RWPE2 (cell line): ENCODE measurements at regions not wholly inside any gene's neighbourhood (a gene's known extent, or its start where the extent isn't known, plus 50 kb on each side); places are given as distances from the start of the nearest gene placed in this dataset.
"Not testable (repeated sequence)": the region's sequence is repeated elsewhere in the genome, so short reads cannot be mapped to it uniquely, and the experiment has no call there.

Source experiments
- ATAC-seq: fragments of 200-7000 bp; cut with Tn5 transposase; 3 replicates; pipeline ENCODE4 v1.9.1; 2021; ENCODE audit warnings: low read depth
- DNase-seq: peaks from one replicate; pipeline ENCODE4 v3.0.0-alpha.2; 2020; ENCODE audit warnings: low spot score
- H3K27ac ChIP-seq: fragments of 450-650 bp; 2 replicates; pipeline ENCODE4 v1.5.1; 2017; ENCODE audit warnings: mild to moderate bottlenecking; ENCODE audit not compliant: poor library complexity, severe bottlenecking
- H3K27me3 ChIP-seq: fragments of 250-450 bp; sonication (Bioruptor Pico); 2 replicates; pipeline ENCODE4 v1.5.1; 2021; ENCODE audit warnings: mild to moderate bottlenecking, moderate library complexity; ENCODE audit not compliant: insufficient read depth, poor library complexity, severe bottlenecking
- H3K36me3 ChIP-seq: fragments of 250-450 bp; sonication (Bioruptor Pico); 2 replicates; pipeline ENCODE4 v1.5.1; 2020; ENCODE audit warnings: low read depth, mild to moderate bottlenecking, moderate library complexity
- H3K4me1 ChIP-seq: fragments of 250-450 bp; sonication (Bioruptor Pico); 2 replicates; pipeline ENCODE4 v1.5.1; 2021; ENCODE audit warnings: mild to moderate bottlenecking, moderate library complexity; ENCODE audit not compliant: insufficient read depth, poor library complexity, severe bottlenecking
- H3K4me3 ChIP-seq: fragments of 250-450 bp; sonication (Bioruptor Pico); 2 replicates; pipeline ENCODE4 v1.5.1; 2021; ENCODE audit warnings: mild to moderate bottlenecking, moderate library complexity; ENCODE audit not compliant: severe bottlenecking
- H3K9me3 ChIP-seq: fragments of 250-450 bp; sonication (Bioruptor Pico); 2 replicates; pipeline ENCODE4 v1.5.1; 2021; ENCODE audit warnings: mild to moderate bottlenecking, moderate library complexity; ENCODE audit not compliant: severe bottlenecking
- TF ChIP-seq, protein P1 (sequence below): fragments of 450-650 bp; IDR thresholded peaks from one replicate; pipeline ENCODE4 v1.5.1; 2017; ENCODE audit warnings: mild to moderate bottlenecking, moderate library complexity; ENCODE audit not compliant: poor library complexity, severe bottlenecking

GRCh38 chr4:163693776-163694175 is 199.3 kb downstream of the TMA16 start:
- DNase-seq (no peak), ATAC-seq (peak; percentile 72)
- Histone ChIP-seq H3K4me3 (no peak overlapping the region), H3K9me3 (peaks cover 4% of the 10 kb centered on the region), H3K36me3 (no peaks in the 10 kb centered on the region), H3K4me1 (peaks cover 37% of the 10 kb centered on the region), H3K27me3 (no peaks in the 10 kb centered on the region), H3K27ac (peak overlapping the region; percentile 97)
- TF ChIP-seq, protein P1, sequence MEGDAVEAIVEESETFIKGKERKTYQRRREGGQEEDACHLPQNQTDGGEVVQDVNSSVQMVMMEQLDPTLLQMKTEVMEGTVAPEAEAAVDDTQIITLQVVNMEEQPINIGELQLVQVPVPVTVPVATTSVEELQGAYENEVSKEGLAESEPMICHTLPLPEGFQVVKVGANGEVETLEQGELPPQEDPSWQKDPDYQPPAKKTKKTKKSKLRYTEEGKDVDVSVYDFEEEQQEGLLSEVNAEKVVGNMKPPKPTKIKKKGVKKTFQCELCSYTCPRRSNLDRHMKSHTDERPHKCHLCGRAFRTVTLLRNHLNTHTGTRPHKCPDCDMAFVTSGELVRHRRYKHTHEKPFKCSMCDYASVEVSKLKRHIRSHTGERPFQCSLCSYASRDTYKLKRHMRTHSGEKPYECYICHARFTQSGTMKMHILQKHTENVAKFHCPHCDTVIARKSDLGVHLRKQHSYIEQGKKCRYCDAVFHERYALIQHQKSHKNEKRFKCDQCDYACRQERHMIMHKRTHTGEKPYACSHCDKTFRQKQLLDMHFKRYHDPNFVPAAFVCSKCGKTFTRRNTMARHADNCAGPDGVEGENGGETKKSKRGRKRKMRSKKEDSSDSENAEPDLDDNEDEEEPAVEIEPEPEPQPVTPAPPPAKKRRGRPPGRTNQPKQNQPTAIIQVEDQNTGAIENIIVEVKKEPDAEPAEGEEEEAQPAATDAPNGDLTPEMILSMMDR, result no peak

GRCh38 chr4:163694385-163694784 is 199.9 kb downstream of the TMA16 start:
- Histone ChIP-seq H3K4me1 (peaks cover 37% of the 10 kb centered on the region), H3K36me3 (no peaks in the 10 kb centered on the region), H3K4me3 (no peak overlapping the region), H3K9me3 (peaks cover 4% of the 10 kb centered on the region), H3K27me3 (no peaks in the 10 kb centered on the region), H3K27ac (peak overlapping the region; percentile 97)
- no peak for DNase-seq
- peak; percentile 71 for ATAC-seq
- TF ChIP-seq, protein P1, result no peak

DNA sequence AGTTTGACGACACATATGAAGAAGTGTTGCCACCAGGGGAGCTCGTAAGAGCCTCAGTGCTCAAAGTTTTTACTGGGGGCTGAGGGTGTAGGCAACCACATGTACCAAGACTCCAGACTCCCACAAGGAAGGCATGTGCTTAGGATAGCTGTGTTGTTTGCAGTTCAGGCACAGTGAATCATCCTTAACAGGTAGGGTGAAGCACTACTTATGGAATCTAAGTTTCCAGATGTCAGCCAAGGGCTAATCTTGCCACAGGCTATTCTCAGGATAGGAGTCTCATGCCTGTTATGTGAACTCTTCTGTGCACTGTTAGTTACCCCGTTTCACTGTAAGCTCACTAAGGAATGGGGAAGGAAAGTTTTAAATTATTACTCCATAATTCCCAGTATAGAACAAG is 202.6 kb downstream of the TMA16 start:
- Histone ChIP-seq H3K36me3 (no peaks in the 10 kb centered on the region), H3K4me3 (no peak overlapping the region), H3K9me3 (peaks cover 4% of the 10 kb centered on the region), H3K27me3 (no peaks in the 10 kb centered on the region), H3K4me1 (peaks cover 37% of the 10 kb centered on the region), H3K27ac (peak overlapping the region; percentile 55)
- DNase-seq (no peak), ATAC-seq (peak; percentile 83)
- TF ChIP-seq, protein P1, result no peak

- not testable (repeated sequence) for DNase-seq, H3K27me3 ChIP-seq, H3K9me3 ChIP-seq, H3K4me3 ChIP-seq, H3K36me3 ChIP-seq, ATAC-seq, H3K27ac ChIP-seq
- peaks cover 13% of the 10 kb centered on the region for H3K4me1 ChIP-seq
These were observed 205.9 kb downstream of the TMA16 start for GRCh38 chr4:163700383-163700782.

GRCh38 chr4:163701916-163702315 is 207.4 kb downstream of the TMA16 start:
- no peak for DNase-seq

More at GRCh38 chr4:163701916-163702315, 207.4 kb downstream of the TMA16 start:
- no peak for ATAC-seq
- H3K9me3 ChIP-seq, result no peaks in the 10 kb centered on the region
- TF ChIP-seq, protein P1, result no peak
- no peaks in the 10 kb centered on the region for H3K36me3 ChIP-seq
- H3K4me1 ChIP-seq, result peaks cover 13% of the 10 kb centered on the region
- H3K4me3 ChIP-seq, result no peak overlapping the region
- H3K27me3 ChIP-seq, result no peaks in the 10 kb centered on the region
- no peak overlapping the region for H3K27ac ChIP-seq
